Fibroblast of skin of left quadriceps (primary cell): ENCODE measurements at regions not wholly inside any gene's neighbourhood (a gene's known extent, or its start where the extent isn't known, plus 50 kb on each side); places are given as distances from the start of the nearest gene placed in this dataset.

Source experiments
- DNase-seq, 2 experiments: peaks; one replicate each; pipeline ENCODE4 v3.0.0-alpha.2; 2013; ENCODE audit warnings: low read depth in 2 of 2

DNA sequence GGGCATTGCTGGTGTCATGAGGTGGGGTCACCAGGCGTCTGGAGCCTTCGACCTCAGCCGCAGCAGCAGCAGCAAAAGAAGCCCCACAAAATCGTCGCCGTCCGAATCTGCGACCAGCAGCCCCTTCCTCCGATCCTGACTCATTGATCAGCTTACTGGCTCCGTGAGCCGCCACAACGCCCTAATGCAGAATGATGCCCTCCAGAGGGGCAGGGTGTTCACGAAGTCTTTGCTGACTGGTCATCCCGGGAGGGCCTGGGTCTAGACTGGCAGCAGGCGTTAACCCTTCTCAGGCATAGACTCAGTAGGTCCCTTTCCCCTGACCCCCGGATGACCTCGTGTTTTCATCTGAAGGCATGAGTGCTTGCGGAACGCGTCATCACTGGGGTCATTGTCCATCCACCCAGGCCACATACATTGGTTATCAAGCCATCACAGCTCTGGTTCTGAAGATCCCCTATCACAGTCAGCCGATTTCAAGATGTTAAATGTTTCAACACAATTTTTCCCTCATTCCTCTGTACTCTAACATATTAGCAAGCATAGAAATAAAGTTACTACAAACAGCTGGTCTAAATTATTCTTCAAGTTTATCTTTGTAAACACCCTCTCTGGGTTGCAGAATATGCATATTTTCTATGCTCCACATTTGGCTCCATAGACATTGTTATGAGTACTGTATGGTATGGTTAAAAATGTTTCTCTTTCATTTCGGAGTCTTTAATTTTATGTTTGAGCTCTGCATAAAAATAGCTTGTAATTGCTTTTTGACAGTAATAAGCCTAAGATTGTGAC lies 83.3 kb upstream of the SALL3 start:
- DNase-seq = no peak

DNA sequence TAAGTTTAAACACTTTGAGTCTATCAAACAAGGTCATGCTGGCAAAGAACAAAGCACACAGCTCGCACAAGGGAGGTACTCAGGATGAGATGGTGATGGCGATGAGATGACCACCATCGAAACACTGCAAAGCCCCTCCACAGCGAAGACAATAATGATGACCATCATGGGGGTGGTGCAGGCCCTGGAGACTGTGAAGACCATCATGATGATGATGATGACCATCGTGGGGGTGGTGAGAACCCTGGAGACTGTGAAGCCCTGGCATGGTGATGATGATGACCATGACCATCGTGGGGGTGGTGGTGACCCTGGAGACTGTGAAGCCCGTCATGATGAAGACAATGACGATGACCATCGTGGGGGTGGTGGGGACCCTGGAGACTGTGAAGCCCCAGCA lies 81.6 kb upstream of the SALL3 start:
- no peak for DNase-seq

DNA sequence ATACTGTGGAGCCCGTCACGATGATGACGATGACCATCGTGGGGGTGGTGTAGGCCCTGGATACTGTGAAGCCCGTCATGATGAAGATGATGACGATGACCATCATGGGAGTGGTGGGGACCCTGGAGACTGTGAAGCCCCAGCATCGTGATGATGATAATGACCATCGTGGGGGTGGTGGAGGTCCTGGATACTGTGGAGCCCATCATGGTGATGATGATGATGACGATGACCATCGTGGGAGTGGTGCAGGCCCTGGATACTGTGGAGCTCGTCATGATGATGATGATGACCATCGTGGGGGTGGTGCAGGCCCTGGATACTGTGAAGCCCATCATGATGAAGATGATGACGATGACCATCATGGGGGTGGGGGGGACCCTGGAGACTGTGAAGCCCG lies 81.0 kb upstream of the SALL3 start:
- no peak for DNase-seq

DNA sequence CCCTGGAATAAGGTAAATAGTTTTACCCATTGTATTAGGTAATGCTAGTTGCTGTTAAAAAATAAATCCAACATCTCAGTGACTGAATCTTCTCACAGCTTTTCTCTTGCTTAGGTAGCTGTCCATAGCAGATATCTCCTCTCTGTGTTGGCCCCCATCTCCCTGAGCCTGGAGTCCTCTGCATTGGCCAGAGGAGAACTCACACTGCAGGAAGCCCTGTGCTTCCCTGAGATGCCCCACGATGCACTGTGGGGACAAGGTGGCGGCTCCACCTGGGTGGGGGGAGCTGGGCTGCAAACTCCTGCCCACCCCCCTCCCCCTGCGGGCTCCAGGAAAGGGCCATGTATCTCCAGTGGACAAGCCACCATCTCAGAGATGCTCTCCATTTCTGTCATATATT lies 80.4 kb upstream of the SALL3 start:
- DNase-seq = no peak

DNA sequence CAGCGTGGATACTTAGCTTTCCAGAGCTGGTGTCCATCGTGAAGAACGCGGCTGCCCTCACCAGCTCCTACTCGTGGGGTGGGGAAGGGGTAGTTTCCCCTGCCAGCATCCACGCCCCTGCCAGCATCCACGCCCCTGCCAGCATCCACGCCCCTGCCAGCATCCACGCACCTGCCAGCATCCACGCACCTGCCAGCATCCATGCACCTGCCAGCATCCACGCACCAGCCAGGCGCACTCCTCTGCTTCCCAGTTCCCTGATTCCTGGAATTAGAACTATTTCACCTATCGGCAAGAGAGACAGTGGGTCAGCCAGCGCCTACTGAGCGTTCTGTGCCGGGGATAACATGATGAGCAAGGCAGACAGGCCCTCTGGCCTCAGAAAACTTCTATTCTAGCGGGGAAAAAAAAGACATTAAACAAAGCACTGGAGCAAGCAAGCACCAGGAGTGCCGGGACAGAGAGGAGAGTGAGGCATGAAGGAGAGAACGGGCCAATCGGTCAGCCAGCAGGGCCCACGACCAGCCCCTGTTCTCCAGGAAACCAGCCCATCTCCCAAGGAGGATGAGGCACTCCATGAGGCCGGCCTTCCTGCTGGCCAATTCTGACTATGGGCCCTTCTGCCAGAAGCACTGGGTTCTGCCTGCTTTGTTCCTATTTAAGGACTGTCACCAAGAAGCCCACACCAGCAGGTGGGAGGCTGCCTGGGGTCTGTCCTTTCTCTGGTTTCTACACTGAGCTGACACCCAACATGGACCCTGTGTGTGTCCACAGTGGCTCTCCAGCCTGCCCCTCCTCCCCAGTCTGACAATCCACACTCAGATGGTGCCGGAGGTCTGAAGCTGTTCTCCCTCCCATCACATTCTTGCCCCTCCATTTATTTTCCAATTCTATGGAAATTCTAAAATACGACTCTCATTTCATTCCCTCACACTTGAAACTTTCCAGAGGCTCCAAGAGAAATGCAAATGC lies 78.4 kb upstream of the SALL3 start:
- DNase-seq = no peak

DNA sequence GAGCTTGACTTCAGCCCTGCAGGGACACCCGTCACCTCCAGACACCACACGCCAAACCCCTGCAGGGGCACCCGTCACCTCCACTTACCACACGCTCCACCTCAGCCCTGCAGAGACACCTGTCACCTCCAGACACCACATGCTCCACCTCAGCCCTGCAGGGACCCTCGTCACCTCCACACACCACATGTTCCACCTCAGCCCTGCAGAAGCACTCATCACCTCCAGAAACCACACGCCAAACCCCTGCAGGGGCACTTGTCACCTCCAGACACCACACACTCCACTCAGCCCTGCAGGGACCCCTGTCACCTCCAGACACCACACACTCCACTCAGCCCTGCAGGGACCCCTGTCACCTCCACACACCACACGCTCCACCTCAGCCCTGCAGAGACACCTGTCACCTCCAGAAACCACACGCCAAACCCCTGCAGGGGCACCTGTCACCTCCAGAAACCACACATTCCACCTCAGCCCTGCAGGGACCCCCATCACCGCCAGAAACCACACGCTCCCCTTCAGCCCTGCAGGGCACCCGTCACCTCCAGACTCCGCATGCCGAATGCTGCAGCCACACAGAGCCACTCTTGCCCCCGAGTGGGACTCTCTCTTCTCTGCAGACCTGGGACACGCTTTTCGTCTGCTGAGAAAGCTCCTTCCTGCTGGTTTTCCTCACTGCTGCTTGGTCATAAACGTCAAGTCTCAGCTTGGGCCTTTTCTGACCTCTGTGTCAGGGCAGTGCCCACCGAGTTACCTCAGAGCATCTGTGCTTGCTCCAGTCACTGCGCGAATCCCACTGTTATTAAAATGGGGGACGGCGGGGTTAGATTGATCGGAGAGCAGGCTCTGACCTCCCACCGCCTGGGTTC lies 77.5 kb upstream of the SALL3 start:
- DNase-seq = no peak

DNA sequence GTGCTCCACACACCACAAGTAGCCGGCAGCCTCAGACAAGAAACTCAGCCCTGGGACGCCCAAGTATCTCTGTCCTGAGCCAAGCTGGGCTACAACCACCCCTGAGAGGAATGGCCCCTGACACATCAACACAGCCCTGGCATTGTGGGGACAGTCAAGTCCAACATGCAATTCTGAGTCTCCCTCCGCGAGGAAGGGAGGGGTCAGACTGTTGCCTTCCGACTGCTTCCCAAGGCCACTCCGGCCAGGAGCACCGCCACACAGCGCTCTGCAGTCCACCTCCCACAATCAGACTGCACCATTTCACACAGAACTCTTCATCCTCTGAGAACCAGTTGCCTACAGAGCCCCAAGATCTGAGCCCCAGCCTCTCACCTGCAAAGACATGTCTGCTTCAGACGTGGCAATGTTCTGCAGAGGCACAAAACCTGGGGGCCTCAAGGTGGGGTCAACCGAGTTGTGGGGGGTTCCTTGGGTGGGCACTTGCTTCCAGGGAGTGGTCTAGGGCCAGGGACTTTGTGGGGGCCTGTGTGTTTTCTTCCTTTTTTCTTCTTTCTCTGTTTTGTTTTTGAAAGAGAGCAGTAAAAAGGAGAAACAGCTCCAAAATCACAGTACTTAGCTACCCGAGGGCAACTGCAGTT lies 76.7 kb upstream of the SALL3 start:
- DNase-seq = no peak

DNA sequence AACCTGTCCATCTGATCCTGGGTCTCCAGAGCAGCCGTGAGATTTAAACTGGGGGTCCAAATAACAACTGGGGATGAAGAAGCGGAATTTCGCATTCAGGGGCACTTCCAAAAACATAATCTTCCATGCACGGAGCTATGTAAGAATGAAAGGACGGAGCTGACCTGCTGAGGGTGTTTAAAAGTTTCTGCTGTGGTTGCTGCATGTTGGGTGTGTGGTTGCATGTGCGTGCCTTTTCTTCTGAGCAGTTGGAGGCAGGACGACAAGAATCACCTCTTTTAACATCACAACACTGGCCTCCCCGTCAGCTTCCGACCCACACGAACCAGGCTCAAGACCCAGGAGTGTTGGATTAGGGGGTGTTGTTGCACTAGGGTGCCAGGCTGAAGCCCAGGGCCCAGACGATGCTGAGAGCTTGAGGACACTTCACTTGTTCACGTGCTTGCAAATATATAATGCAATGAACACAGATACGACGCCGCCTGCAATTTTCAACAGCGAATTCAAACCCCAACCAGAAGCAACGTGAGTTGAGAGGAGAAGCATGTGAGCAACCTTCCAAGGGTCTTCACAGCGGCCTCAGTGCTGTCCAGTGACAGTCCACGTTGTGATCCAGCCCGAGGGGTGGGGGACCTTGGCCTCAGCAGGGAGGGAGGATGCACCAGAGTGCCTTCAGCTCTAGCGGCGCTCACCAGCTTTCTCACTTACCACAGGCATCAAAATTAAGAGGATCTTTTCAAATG lies 76.0 kb upstream of the SALL3 start:
- DNase-seq = no peak

DNA sequence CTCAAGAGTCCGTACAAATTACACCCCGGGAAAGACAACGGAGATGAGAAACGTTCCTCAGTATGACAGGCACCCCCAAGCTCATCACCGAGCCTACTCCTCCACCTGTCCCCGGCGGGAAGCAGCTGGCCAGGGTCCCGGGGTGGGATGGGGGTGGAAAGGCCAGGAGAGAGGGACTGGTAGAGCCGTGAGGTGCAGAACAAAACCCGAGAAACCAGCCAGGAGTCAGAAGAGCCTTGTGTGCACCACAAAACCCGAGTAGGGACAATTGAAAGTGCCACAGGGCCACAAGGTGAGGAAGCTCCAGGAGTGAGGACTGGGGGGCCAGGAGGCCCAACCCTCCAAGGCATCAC lies 75.5 kb upstream of the SALL3 start:
- no peak for DNase-seq

DNA sequence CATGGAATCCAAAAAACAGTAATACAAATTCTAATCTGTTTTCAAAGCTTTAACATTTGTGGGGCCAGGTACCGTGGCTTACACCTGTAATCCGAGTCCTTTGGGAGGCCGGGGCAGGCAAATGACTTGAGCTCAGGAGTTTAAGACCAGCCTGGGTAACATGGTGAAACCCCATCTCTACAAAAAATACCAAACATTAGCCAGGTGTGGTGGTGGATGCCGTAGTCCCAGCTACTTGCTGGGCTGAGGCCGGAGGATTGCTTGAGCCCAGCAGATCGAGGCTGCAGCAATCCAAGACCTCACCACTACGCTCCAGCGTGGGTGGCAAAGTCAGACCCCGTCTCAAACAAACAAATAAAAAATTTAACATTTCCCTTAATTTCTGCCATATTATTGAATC lies 74.3 kb upstream of the SALL3 start:
- no peak for DNase-seq

DNA sequence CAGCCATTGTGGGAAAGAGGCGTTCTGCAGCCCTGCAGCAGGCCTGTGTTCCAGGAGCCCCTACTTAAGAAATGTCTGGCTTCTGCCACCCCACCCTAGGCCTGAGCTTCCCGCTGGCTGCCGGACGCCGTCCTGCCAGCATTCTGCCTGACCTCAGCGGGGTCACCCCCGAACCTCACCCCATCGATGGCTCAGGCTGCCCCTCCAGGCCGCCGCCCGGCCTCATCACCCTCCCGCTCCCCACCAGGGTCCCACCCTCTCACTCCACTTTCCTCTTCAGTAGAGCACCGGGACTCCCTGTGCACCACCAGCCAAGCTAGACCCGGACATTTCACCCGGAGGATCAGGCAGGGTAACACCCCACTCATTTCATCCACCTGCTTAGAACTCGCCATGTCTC lies 73.6 kb upstream of the SALL3 start:
- no peak for DNase-seq

DNA sequence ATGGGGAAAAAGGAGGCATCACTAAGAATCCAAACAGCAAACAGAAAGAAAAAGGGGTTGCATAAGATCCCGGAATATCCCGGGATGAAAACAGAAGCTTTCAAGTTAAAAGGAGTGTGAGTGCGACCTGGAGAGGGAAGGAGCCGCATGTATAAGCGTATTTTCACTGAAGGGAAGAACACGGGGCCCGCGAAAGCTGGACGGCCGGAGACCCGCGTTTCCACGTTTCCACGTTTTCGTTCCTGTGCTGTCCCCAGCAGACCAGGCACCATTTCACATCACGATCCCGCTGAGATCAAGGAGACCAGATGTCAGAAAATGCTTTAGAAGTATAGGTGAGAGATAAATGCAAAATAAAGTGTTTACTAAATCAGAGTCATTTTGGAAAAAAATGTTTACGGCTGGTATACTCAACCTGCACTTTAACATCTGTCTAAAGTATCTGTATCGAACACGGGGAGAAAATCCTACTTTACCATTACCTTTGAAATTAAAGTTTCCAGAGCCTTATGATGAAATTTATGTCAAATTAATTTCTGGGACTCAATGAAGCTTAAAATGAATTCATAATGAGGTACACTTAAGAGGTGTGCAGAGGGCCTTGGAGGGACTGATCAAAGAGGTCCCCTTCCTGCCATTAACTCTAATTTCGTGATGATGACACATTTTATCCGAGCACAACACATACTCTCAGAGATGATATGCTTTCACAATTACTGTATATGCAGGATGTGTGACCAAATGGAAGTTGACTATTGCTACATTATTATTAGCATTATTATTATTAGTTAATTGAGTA lies 71.0 kb upstream of the SALL3 start:
- no peak for DNase-seq

DNA sequence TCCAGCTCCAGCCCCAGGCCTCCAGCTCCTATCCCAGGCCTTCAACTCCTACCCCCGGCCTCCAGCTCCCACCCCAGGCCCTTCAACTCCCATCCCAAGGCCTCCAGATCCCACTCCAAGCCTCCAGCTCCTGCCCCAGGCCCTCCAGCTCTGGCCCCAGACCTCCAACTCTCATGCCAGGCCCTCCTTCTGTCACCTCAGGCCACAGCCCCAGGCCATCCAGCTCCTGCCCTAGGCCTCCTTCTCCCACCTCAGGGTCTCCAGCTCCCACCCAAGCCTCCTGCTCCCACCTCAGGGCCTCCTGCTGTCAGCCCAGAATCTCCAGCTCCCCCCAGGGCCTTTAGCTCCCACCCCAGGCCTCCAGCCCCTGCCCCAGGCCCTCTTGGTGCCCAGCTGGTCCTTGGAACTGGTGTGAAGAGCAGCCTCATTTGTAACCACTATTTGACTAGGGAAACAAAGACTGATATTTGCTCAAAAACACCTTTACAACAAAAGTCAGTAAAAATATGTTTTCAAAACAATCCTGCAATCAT lies 67.8 kb upstream of the SALL3 start:
- no peak for DNase-seq

DNA sequence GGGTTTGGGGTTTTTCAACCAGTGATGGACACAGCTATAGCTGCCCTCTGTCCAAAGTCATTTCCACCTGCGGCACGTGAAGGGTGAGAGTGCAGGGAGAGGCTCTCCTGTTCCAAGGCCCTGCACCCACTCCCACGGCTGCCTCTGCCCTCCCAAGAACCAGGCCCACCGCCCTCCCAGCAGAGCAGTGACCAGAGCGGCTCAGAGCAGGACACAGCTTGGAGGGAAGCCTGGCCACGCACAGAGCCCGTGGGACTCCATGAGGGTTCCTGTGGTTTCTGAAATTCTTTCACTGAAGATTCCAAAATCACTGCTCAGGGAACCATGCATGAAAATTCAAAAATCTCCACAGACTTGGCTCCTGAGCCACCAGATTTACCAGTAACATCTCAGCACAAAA lies 67.3 kb upstream of the SALL3 start:
- DNase-seq = no peak

DNA sequence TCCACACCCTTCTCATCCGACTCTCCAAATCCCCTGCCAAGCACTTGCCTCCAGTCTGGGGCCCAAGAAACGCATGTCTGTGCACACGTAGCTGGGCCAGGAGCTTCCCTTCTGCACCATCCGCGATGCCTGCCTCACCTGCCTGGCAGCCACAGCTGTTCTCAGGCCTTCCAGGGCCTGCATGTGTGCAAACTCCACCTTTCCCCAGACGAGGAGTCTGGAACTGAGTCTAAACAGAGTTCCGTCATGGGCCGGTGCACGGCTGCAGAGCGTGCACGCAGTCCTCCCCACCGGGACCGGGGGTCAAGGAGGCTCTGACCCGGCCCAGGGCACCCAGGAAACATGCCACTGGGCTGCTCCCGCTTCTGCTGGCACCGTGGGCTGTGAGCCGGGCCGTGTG lies 66.8 kb upstream of the SALL3 start:
- no peak for DNase-seq

DNA sequence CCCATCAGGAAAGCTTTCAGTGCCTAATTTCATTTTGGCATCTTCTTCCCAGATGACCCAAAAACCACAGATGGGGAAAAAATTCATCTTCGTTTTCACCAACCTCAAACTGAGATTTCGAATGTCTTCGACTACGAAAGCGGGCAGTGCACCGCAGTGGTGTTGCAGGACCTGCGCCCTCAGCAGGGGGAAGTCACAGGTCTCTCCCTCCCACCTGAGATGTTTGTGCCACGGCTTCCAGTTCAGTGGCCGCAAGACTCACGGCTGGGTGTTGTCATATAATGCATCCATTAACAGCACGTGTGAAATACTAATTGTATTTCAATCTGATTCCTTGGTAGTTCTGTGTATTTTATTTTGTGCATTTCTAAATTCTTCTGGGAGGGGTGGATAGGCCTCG lies 66.2 kb upstream of the SALL3 start:
- no peak for DNase-seq

DNA sequence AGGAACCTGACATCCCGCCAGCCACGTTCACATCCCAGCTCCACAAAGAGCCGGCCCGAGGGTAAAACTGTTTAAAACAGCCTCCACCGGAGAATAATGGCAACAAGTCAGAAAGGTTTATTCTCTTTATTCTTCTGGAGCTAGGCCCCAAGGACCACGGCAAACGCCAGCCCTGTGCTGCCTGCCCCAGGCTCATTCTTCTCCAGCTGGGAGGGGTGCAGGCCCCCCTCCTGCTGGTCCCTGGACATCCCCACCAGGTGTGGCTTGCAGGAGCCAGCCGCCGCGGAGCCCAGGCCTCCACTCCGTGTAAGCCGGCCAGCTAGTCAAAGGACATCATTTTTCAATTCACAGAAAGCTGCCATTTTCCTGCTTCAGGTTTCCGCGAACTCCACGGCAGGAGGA lies 65.8 kb upstream of the SALL3 start:
- no peak for DNase-seq

DNA sequence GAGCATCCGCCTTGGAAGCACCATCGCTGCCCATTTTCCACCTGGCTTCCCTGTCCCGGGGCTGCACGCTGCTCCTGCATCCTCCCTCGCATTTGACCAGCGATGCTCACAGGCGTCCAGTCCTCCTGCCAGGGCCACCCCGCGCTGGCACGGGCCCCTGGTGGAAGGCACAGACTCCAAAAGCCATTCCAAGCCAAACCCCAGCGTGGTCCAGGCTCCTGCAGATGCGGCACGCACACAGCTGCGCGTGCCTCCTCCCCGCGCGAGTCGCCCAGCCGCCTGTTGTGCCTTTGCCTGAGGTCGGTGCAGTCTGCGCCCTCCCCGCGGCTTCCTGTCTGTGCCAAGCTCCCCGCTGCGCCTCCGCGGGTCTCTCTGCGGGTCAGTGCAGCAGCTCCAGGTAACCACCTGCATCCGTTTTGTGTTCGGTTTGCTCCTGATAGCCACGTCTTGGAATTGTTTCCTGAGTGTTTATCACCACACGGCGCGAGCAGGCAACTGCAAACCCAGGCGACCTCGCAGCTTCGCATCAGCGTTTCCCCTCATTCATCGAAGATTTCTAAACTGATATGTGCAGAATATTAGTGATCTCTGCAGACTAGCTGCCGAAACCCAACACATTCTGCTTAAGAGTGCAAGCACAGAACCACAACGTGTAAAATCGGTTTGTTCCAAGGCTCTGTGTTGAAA lies 65.2 kb upstream of the SALL3 start:
- no peak for DNase-seq

DNA sequence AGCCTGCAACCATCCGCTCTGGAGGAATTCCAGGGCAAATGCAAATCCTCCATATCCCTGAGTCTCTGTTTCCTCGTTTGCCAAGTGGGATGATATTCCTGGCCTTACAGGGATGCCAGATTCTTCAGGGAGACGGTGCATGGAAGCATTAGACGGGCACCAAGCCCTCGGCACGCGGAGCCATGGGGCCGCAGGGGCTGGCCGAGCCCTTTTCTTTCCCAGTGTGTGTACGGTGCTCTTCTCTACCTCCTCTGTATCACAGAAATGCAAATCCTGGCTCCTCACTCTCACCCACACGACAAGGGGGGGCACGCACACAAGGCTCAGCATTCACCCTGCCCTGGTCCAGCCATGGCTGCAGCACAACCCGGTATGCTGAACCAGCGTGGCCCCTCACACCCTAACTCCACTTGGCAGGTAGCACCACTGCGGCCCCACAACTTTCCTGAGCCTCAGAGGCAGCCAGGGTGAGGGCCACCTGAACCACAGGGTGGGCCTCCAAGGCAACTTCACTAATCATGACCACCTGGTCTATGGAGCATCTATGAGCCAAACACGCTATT lies 64.1 kb upstream of the SALL3 start:
- no peak for DNase-seq
